ENCODE measurements at regions not wholly inside any gene's neighbourhood (a gene's known extent, or its start where the extent isn't known, plus 50 kb on each side); places are given as distances from the start of the nearest gene placed in this dataset.
"Not testable (repeated sequence)": the region's sequence is repeated elsewhere in the genome, so short reads cannot be mapped to it uniquely, and the experiment has no call there.

GRCh38 chrX:28408017-28408723 lies 179.1 kb upstream of the IL1RAPL1 start:
- DNase-seq, result no peak

- DNase-seq, result no peak
These were observed 188.9 kb upstream of the IL1RAPL1 start for GRCh38 chrX:28398342-28398741.

- DNase-seq, result no peak
These were observed 195.7 kb upstream of the IL1RAPL1 start for GRCh38 chrX:28391528-28391927.

GRCh38 chrX:28379103-28379502 lies 208.1 kb upstream of the IL1RAPL1 start:
- DNase-seq, result no peak

GRCh38 chrX:28367649-28368048 lies 219.6 kb upstream of the IL1RAPL1 start:
- not testable (repeated sequence) for DNase-seq

- no peak for DNase-seq
These were observed 235.4 kb upstream of the IL1RAPL1 start for GRCh38 chrX:28351801-28352200.

- no peak for DNase-seq
These were observed 237.4 kb upstream of the IL1RAPL1 start for GRCh38 chrX:28349888-28350287.

GRCh38 chrX:28347476-28347875 lies 239.8 kb upstream of the IL1RAPL1 start:
- no peak for DNase-seq

GRCh38 chrX:28329156-28329555 lies 258.1 kb upstream of the IL1RAPL1 start:
- DNase-seq, result no peak

GRCh38 chrX:28324321-28324721 lies 262.9 kb upstream of the IL1RAPL1 start:
- DNase-seq, result no peak

- no peak for DNase-seq
These were observed 266.0 kb upstream of the IL1RAPL1 start for GRCh38 chrX:28321286-28321685.

GRCh38 chrX:28312965-28313364 lies 274.3 kb upstream of the IL1RAPL1 start:
- no peak for DNase-seq

GRCh38 chrX:28312259-28312658 lies 275.0 kb upstream of the IL1RAPL1 start:
- no peak for DNase-seq

GRCh38 chrX:28311466-28311865 lies 275.8 kb upstream of the IL1RAPL1 start:
- DNase-seq, result no peak

- DNase-seq, result no peak
These were observed 283.8 kb upstream of the IL1RAPL1 start for GRCh38 chrX:28303486-28303885.

- no peak for DNase-seq
These were observed 297.5 kb upstream of the DCAF8L1 start for GRCh38 chrX:28278726-28279125.

- no peak for DNase-seq
These were observed 297.0 kb upstream of the DCAF8L1 start for GRCh38 chrX:28278251-28278650.

- no peak for DNase-seq
These were observed 292.5 kb upstream of the DCAF8L1 start for GRCh38 chrX:28273736-28274135.

- DNase-seq, result no peak
These were observed 265.4 kb upstream of the DCAF8L1 start for GRCh38 chrX:28246675-28247074.

GRCh38 chrX:28229217-28229616 lies 248.0 kb upstream of the DCAF8L1 start:
- DNase-seq, result no peak

- no peak for DNase-seq
These were observed 244.3 kb upstream of the DCAF8L1 start for GRCh38 chrX:28225513-28225912.

GRCh38 chrX:28223991-28224390 lies 242.7 kb upstream of the DCAF8L1 start:
- no peak for DNase-seq

- no peak for DNase-seq
These were observed 242.2 kb upstream of the DCAF8L1 start for GRCh38 chrX:28223469-28223868.

- peak; percentile 0 for DNase-seq
These were observed 224.7 kb upstream of the DCAF8L1 start for GRCh38 chrX:28205905-28206304.

- DNase-seq, result no peak
These were observed 223.9 kb upstream of the DCAF8L1 start for GRCh38 chrX:28205126-28205525.
